Keratinocyte (primary cell): ENCODE measurements at regions not wholly inside any gene's neighbourhood (a gene's known extent, or its start where the extent isn't known, plus 50 kb on each side); places are given as distances from the start of the nearest gene placed in this dataset.

Experiments used
- DNase-seq: peaks from one replicate; pipeline ENCODE4 v3.0.0-alpha.2; 2011; ENCODE audit warnings: low read depth, missing footprints, low spot score
- FAIRE-seq: peaks from 2 replicates; lab custom pipeline; 2011; peaks lifted over from hg19 to GRCh38; lab: Jason Lieb, UNC
- H2AFZ ChIP-seq: 2 replicates; pipeline ENCODE4 v1.6.0; 2012; ENCODE audit warnings: low read length, control low read depth, inconsistent platforms; ENCODE audit not compliant: control insufficient read depth
- H3K27ac ChIP-seq: 2 replicates; pipeline ENCODE4 v1.5.1; 2011; ENCODE audit warnings: low read length; ENCODE audit not compliant: control insufficient read depth, insufficient read depth
- H3K27me3 ChIP-seq: 3 replicates; pipeline ENCODE4 v1.6.0; 2011; ENCODE audit warnings: low read length; ENCODE audit not compliant: control insufficient read depth, insufficient read depth; ENCODE audit errors: extremely low read depth
- H3K36me3 ChIP-seq, 2 experiments: 2 replicates in 1 of 2; 3 replicates in 1 of 2; pipeline ENCODE4 v1.5.1; 2011; ENCODE audit warnings: low read length in 2 of 2, mild to moderate bottlenecking in 1 of 2; ENCODE audit not compliant: control insufficient read depth in 2 of 2, insufficient read depth in 2 of 2; ENCODE audit errors: extremely low read depth in 1 of 2
- H3K4me1 ChIP-seq: 3 replicates; pipeline ENCODE4 v1.5.1; 2011; ENCODE audit warnings: low read length; ENCODE audit not compliant: control insufficient read depth, insufficient read depth; ENCODE audit errors: extremely low read depth
- H3K4me2 ChIP-seq: 3 replicates; pipeline ENCODE4 v1.6.0; 2011; ENCODE audit warnings: low read depth, low read length; ENCODE audit not compliant: control insufficient read depth, insufficient read depth; ENCODE audit errors: extremely low read depth
- H3K4me3 ChIP-seq, 3 experiments: fragments of 200-600 bp in 1 of 3; sonication (generic) in 1 of 3; 2 replicates in 2 of 3; 3 replicates in 1 of 3; pipeline ENCODE4 v1.5.1; 2011 to 2016; ENCODE audit warnings: low read length in 3 of 3, mild to moderate bottlenecking in 3 of 3, control low read depth in 2 of 3, inconsistent platforms in 1 of 3, low read depth in 1 of 3, mixed read lengths in 1 of 3, mixed run types in 1 of 3, moderate library complexity in 1 of 3; ENCODE audit not compliant: control insufficient read depth in 2 of 3, insufficient read depth in 2 of 3; ENCODE audit errors: extremely low read depth in 1 of 3
- H3K79me2 ChIP-seq: 2 replicates; pipeline ENCODE4 v1.6.0; 2012; ENCODE audit warnings: low read length; ENCODE audit not compliant: control insufficient read depth, insufficient read depth
- H3K9ac ChIP-seq: 3 replicates; pipeline ENCODE4 v1.6.0; 2011; ENCODE audit warnings: low read length; ENCODE audit not compliant: control insufficient read depth, insufficient read depth; ENCODE audit errors: extremely low read depth
- H3K9me1 ChIP-seq: 3 replicates; pipeline ENCODE4 v1.6.0; 2011; ENCODE audit warnings: low read length; ENCODE audit not compliant: control insufficient read depth, insufficient read depth; ENCODE audit errors: extremely low read depth
- H3K9me3 ChIP-seq: 2 replicates; pipeline ENCODE4 v1.5.1; 2012; ENCODE audit warnings: low read depth, low read length; ENCODE audit not compliant: control insufficient read depth
- H4K20me1 ChIP-seq: 3 replicates; pipeline ENCODE4 v1.6.0; 2011; ENCODE audit warnings: low read length; ENCODE audit not compliant: control insufficient read depth, insufficient read depth; ENCODE audit errors: extremely low read depth
- EZH2 ChIP-seq: IDR thresholded peaks from one replicate; pipeline ENCODE4 v1.6.1; 2012; ENCODE audit warnings: inconsistent platforms, mild to moderate bottlenecking, low read length, moderate library complexity
- dilution Hi-C: fragments of 300-500 bp; cut with MboI; formaldehyde crosslinking; loops from one replicate; pipeline ENCODE4 v1.7.0; 2020; ENCODE audit warnings: low sequenced_read_pairs; ENCODE audit not compliant: extremely low pct_ligation_motif_present
- TF ChIP-seq, protein P1 (sequence below), 3 experiments: IDR thresholded peaks in 1 of 3; conservative IDR thresholded peaks in 1 of 3; optimal IDR thresholded peaks in 1 of 3; 2 replicates in 2 of 3; 3 replicates in 1 of 3; pipeline versions ENCODE3 to v1.5.1; 2011; ENCODE audit warnings: low read length in 3 of 3, mild to moderate bottlenecking in 3 of 3, moderate library complexity in 2 of 3, control low read depth in 1 of 3, inconsistent platforms in 1 of 3; ENCODE audit not compliant: insufficient read depth in 2 of 3; ENCODE audit errors: extremely low read depth in 1 of 3

GRCh38 chr7:115269486-115269885 lies 347.6 kb downstream of the MDFIC start:
- Histone ChIP-seq H3K27ac (no peak overlapping the region), H3K79me2 (no peaks in the 10 kb centered on the region), H3K4me1 (no peaks in the 10 kb centered on the region), H4K20me1 (no peaks in the 10 kb centered on the region), H3K27me3 (no peaks in the 10 kb centered on the region), H3K36me3 (no peaks in the 10 kb centered on the region), H3K9ac (no peak overlapping the region), H3K9me1 (no peaks in the 10 kb centered on the region), H3K4me2 (no peak overlapping the region), H3K4me3 (no peak overlapping the region), H2AFZ (no peak overlapping the region), H3K9me3 (no peaks in the 10 kb centered on the region)
- TF ChIP-seq, protein P1, sequence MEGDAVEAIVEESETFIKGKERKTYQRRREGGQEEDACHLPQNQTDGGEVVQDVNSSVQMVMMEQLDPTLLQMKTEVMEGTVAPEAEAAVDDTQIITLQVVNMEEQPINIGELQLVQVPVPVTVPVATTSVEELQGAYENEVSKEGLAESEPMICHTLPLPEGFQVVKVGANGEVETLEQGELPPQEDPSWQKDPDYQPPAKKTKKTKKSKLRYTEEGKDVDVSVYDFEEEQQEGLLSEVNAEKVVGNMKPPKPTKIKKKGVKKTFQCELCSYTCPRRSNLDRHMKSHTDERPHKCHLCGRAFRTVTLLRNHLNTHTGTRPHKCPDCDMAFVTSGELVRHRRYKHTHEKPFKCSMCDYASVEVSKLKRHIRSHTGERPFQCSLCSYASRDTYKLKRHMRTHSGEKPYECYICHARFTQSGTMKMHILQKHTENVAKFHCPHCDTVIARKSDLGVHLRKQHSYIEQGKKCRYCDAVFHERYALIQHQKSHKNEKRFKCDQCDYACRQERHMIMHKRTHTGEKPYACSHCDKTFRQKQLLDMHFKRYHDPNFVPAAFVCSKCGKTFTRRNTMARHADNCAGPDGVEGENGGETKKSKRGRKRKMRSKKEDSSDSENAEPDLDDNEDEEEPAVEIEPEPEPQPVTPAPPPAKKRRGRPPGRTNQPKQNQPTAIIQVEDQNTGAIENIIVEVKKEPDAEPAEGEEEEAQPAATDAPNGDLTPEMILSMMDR (optimal IDR thresholded peaks at IDR 0.05 in 1 of 3, IDR thresholded peaks at IDR 0.05 in 1 of 3, conservative IDR thresholded peaks at IDR 0.05 in 1 of 3; ENCODE audit: extremely low read depth in 1 of 3, insufficient read depth in 2 of 3, low read length in 3 of 3): no peak
- TF ChIP-seq EZH2: no peak
- FAIRE-seq: no peak
- dilution Hi-C loops: no loop called here
- DNase-seq: no peak

DNA sequence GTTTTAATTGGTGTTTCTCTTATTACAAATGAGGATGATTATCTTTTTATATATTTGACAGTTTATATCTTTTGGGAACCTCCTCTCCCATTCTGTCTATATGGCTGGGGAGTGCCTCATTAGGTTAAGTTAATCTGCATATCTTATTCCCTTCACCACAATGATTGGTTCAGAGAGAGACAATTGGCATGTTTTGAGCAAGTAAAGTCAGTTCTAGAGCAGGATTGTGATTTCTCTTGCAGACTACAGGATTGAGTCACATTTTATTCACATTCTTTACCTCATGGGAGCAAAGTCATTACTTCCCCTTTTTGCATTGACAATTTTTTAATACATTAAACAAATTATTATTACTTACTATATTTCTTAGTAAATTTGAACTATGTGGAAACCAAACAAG lies 345.6 kb downstream of the MDFIC start:
- dilution Hi-C loops: no loop called here
- no peaks in the 10 kb centered on the region for H3K9me1 ChIP-seq
- no peaks in the 10 kb centered on the region for H3K79me2 ChIP-seq
- H3K27ac ChIP-seq: no peak overlapping the region
- FAIRE-seq (no peak), DNase-seq (no peak)
- no peaks in the 10 kb centered on the region for H3K4me1 ChIP-seq
- no peaks in the 10 kb centered on the region for H3K27me3 ChIP-seq
- TF ChIP-seq, protein P1 (optimal IDR thresholded peaks at IDR 0.05 in 1 of 3, IDR thresholded peaks at IDR 0.05 in 1 of 3, conservative IDR thresholded peaks at IDR 0.05 in 1 of 3; ENCODE audit: extremely low read depth in 1 of 3, insufficient read depth in 2 of 3, low read length in 3 of 3): no peak
- no peak for TF ChIP-seq EZH2
- no peak overlapping the region for H3K4me3 ChIP-seq
- H3K36me3 ChIP-seq: no peaks in the 10 kb centered on the region
- H3K9me3 ChIP-seq: no peaks in the 10 kb centered on the region
- no peaks in the 10 kb centered on the region for H4K20me1 ChIP-seq
- no peak overlapping the region for H2AFZ ChIP-seq
- no peak overlapping the region for H3K9ac ChIP-seq
- no peak overlapping the region for H3K4me2 ChIP-seq
